Vagina (tissue), 2 donors: ENCODE measurements at regions not wholly inside any gene's neighbourhood (a gene's known extent, or its start where the extent isn't known, plus 50 kb on each side); places are given as distances from the start of the nearest gene placed in this dataset.

Source experiments
- CTCF ChIP-seq, 3 experiments: fragments of 450-650 bp in 2 of 3; fragments of 200-600 bp in 1 of 3; sonication (generic) in 1 of 3; IDR thresholded peaks; one replicate each; pipeline ENCODE4 v1.5.1; 2017 to 2019; ENCODE audit warnings: antibody characterized with exemption in 3 of 3, mild to moderate bottlenecking in 2 of 3, moderate library complexity in 2 of 3
- POLR2A ChIP-seq, 2 donors: fragments of 450-650 bp; IDR thresholded peaks; one replicate each; pipeline ENCODE4 v1.6.1; 2017; ENCODE audit warnings: antibody characterized with exemption in 2 of 2, mild to moderate bottlenecking in 2 of 2, moderate library complexity in 2 of 2
- POLR2AphosphoS5 ChIP-seq, 2 donors: sonication (generic); formaldehyde crosslinking; IDR thresholded peaks; one replicate each; pipeline ENCODE4 v1.9.0; 2017; ENCODE audit warnings: antibody characterized with exemption in 2 of 2, mild to moderate bottlenecking in 2 of 2, low read depth in 1 of 2; ENCODE audit not compliant: insufficient read depth in 1 of 2

GRCh38 chr3:8246070-8246469, 255.6 kb upstream of the LMCD1 start:
- TF ChIP-seq POLR2A (IDR thresholded peaks at IDR 0.05): no peak
- no peak for TF ChIP-seq CTCF (IDR thresholded peaks at IDR 0.05)
- TF ChIP-seq POLR2AphosphoS5 (IDR thresholded peaks at IDR 0.05; ENCODE audit: insufficient read depth in 1 of 2, low read depth in 1 of 2): no peak
